ENCODE measurements at regions not wholly inside any gene's neighbourhood (a gene's known extent, or its start where the extent isn't known, plus 50 kb on each side); places are given as distances from the start of the nearest gene placed in this dataset.

GRCh38 chr16:55044201-55044975 lies 113.7 kb downstream of the IRX5 start:
- H3K36me3 ChIP-seq (ENCODE audit: control insufficient read depth, insufficient read depth, low read length): no peaks in the 10 kb centered on the region
- Mint-ChIP-seq H3K36me3 (no peaks in the 10 kb centered on the region), H3K9me3 (no peaks in the 10 kb centered on the region), H3K27ac (no peak overlapping the region), H3K27me3 (ENCODE audit: low read depth in 2 of 2) (no peaks in the 10 kb centered on the region), H3K4me1 (no peaks in the 10 kb centered on the region), H3K4me3 (no peak overlapping the region)
- intact Hi-C loops (cut with micrococcal nuclease): no loop called here
- no peaks in the 10 kb centered on the region for H3K9me3 ChIP-seq (ENCODE audit: control insufficient read depth, insufficient read depth, low read length)
- no peak overlapping the region for H3K4me3 ChIP-seq (ENCODE audit: low read length)
- H3K27ac ChIP-seq (ENCODE audit: low read length): no peak overlapping the region
- no peaks in the 10 kb centered on the region for H3K4me1 ChIP-seq (ENCODE audit: control insufficient read depth, insufficient read depth, low read length)
- no peaks in the 10 kb centered on the region for H3K27me3 ChIP-seq (ENCODE audit: control insufficient read depth, insufficient read depth, low read length)
- DNase-seq (no peak), ATAC-seq (no peak)
- TF ChIP-seq CTCF (IDR thresholded peaks at IDR 0.05): no peak
- 66% methylated on average over 11 of the region's 11 CpGs for whole genome bisulfite sequencing (ENCODE audit: insufficient coverage)

- no peaks in the 10 kb centered on the region for H3K27me3 ChIP-seq (ENCODE audit: control insufficient read depth, insufficient read depth, low read length)
- no peak for DNase-seq
- H3K9me3 ChIP-seq (ENCODE audit: control insufficient read depth, insufficient read depth, low read length): no peaks in the 10 kb centered on the region
- no peaks in the 10 kb centered on the region for H3K4me1 Mint-ChIP-seq
- no peak overlapping the region for H3K4me3 ChIP-seq (ENCODE audit: low read length)
- no peak for ATAC-seq
- intact Hi-C loops (cut with micrococcal nuclease): no loop called here
- no peaks in the 10 kb centered on the region for H3K36me3 ChIP-seq (ENCODE audit: control insufficient read depth, insufficient read depth, low read length)
- H3K27ac Mint-ChIP-seq: no peak overlapping the region
- no peaks in the 10 kb centered on the region for H3K27me3 Mint-ChIP-seq (ENCODE audit: low read depth in 2 of 2)
- H3K4me1 ChIP-seq (ENCODE audit: control insufficient read depth, insufficient read depth, low read length): no peaks in the 10 kb centered on the region
- WGBS (ENCODE audit: insufficient coverage): 84% methylated on average over 3 of the region's 3 CpGs
- H3K27ac ChIP-seq (ENCODE audit: low read length): no peak overlapping the region
- H3K9me3 Mint-ChIP-seq: no peaks in the 10 kb centered on the region
- no peak overlapping the region for H3K4me3 Mint-ChIP-seq
- no peak for TF ChIP-seq CTCF (IDR thresholded peaks at IDR 0.05)
- no peaks in the 10 kb centered on the region for H3K36me3 Mint-ChIP-seq
Measured at GRCh38 chr16:55045329-55045728, 114.7 kb downstream of the IRX5 start.

- Histone ChIP-seq H3K36me3 (ENCODE audit: control insufficient read depth, insufficient read depth, low read length) (no peaks in the 10 kb centered on the region), H3K27me3 (ENCODE audit: control insufficient read depth, insufficient read depth, low read length) (no peaks in the 10 kb centered on the region), H3K27ac (ENCODE audit: low read length) (no peak overlapping the region), H3K9me3 (ENCODE audit: control insufficient read depth, insufficient read depth, low read length) (no peaks in the 10 kb centered on the region), H3K4me3 (ENCODE audit: low read length) (no peak overlapping the region), H3K4me1 (ENCODE audit: control insufficient read depth, insufficient read depth, low read length) (no peaks in the 10 kb centered on the region)
- intact Hi-C loops (cut with micrococcal nuclease): no loop called here
- no peaks in the 10 kb centered on the region for H3K9me3 Mint-ChIP-seq
- no peak overlapping the region for H3K4me3 Mint-ChIP-seq
- no peak overlapping the region for H3K27ac Mint-ChIP-seq
- ATAC-seq (no peak), DNase-seq (no peak)
- no peaks in the 10 kb centered on the region for H3K27me3 Mint-ChIP-seq (ENCODE audit: low read depth in 2 of 2)
- H3K4me1 Mint-ChIP-seq: no peaks in the 10 kb centered on the region
- 72% methylated on average over 11 of the region's 11 CpGs for WGBS (ENCODE audit: insufficient coverage)
- H3K36me3 Mint-ChIP-seq: no peaks in the 10 kb centered on the region
- TF ChIP-seq CTCF (IDR thresholded peaks at IDR 0.05): no peak
Measured at GRCh38 chr16:55045756-55046460, 115.2 kb downstream of the IRX5 start.
